Natural killer cell (primary cell): ENCODE measurements at regions not wholly inside any gene's neighbourhood (a gene's known extent, or its start where the extent isn't known, plus 50 kb on each side); places are given as distances from the start of the nearest gene placed in this dataset.

Experiments
- ATAC-seq, 3 donors: fragments of 150-1000 bp in 2 of 3; fragments of 200-7000 bp in 1 of 3; cut with Tn5 transposase; 1 replicate in 1 of 3; 2 replicates in 2 of 3; pipeline ENCODE4 v1.10.0; 2021; ENCODE audit warnings: mild to moderate bottlenecking in 2 of 3, moderate library complexity in 2 of 3
- DNase-seq, 2 donors: peaks; one replicate each; pipeline versions ENCODE4 v3.0.0 to v3.0.0-alpha.2; 2013 to 2021; ENCODE audit warnings: mixed read lengths in 1 of 2
- H3K27ac ChIP-seq: one replicate; pipeline ENCODE4 v1.5.1; 2013; ENCODE audit warnings: mild to moderate bottlenecking, low read length
- H3K27me3 ChIP-seq: one replicate; pipeline ENCODE4 v1.6.1; 2013; ENCODE audit warnings: low read length; ENCODE audit not compliant: control insufficient read depth, insufficient read depth
- H3K36me3 ChIP-seq: one replicate; pipeline ENCODE4 v1.6.1; 2013; ENCODE audit warnings: low read length; ENCODE audit not compliant: control insufficient read depth, insufficient read depth
- H3K4me1 ChIP-seq: one replicate; pipeline ENCODE4 v1.6.1; 2013; ENCODE audit warnings: low read length; ENCODE audit not compliant: control insufficient read depth, insufficient read depth
- H3K4me3 ChIP-seq: one replicate; pipeline ENCODE4 v1.5.1; 2013; ENCODE audit warnings: low read length
- H3K9me3 ChIP-seq: one replicate; pipeline ENCODE4 v1.6.1; 2013; ENCODE audit warnings: low read length; ENCODE audit not compliant: control insufficient read depth, insufficient read depth
- H3K27ac Mint-ChIP-seq, 2 donors: one replicate each; pipeline ENCODE4 v1.8.0; 2022; ENCODE audit warnings: mild to moderate bottlenecking in 2 of 2, mixed read lengths in 2 of 2, moderate library complexity in 1 of 2
- H3K27me3 Mint-ChIP-seq, 2 donors: one replicate each; pipeline ENCODE4 v1.8.0; 2022; ENCODE audit warnings: low read depth in 2 of 2, mixed read lengths in 2 of 2
- H3K36me3 Mint-ChIP-seq: one replicate; pipeline ENCODE4 v1.8.0; 2022; ENCODE audit warnings: mixed read lengths
- H3K4me1 Mint-ChIP-seq, 2 donors: one replicate each; pipeline ENCODE4 v1.8.0; 2022; ENCODE audit warnings: mixed read lengths in 2 of 2
- H3K4me3 Mint-ChIP-seq: one replicate; pipeline ENCODE4 v1.8.0; 2022; ENCODE audit warnings: mild to moderate bottlenecking, moderate library complexity, mixed read lengths
- H3K9me3 Mint-ChIP-seq, 2 donors: one replicate each; pipeline ENCODE4 v1.8.0; 2022; ENCODE audit warnings: mixed read lengths in 2 of 2
- CTCF ChIP-seq: fragments of 200-600 bp; IDR thresholded peaks from one replicate; pipeline ENCODE4 v1.8.0; 2022; ENCODE audit warnings: antibody characterized with exemption
- WGBS: methylation state at CpG from one replicate; pipeline ENCODE4 v1.1.7; 2013; ENCODE audit warnings: missing lambda C conversion rate; ENCODE audit not compliant: insufficient coverage; 5-methylcytosine and 5-hydroxymethylcytosine counted together
- intact Hi-C: fragments of 100-400 bp; cut with micrococcal nuclease; formaldehyde crosslinking; loops from one replicate; pipeline ENCODE4 v1.14.2; 2022

- Histone ChIP-seq H3K4me1 (no peaks in the 10 kb centered on the region), H3K9me3 (no peaks in the 10 kb centered on the region), H3K27me3 (no peaks in the 10 kb centered on the region), H3K4me3 (no peak overlapping the region), H3K36me3 (no peaks in the 10 kb centered on the region), H3K27ac (no peak overlapping the region)
- intact Hi-C loops: no loop called here
- DNase-seq (no peak), ATAC-seq (no peak)
- Mint-ChIP-seq H3K4me3 (no peak overlapping the region), H3K36me3 (no peaks in the 10 kb centered on the region), H3K27me3 (peaks cover 0 to 7% of the 10 kb centered on the region in 2 donors), H3K4me1 (no peaks in the 10 kb centered on the region), H3K9me3 (no peaks in the 10 kb centered on the region), H3K27ac (no peak overlapping the region)
- 82% methylated on average over 13 of the region's 13 CpGs for WGBS
- no peak for TF ChIP-seq CTCF
These were observed 145.4 kb downstream of the TTLL2 start for GRCh38 chr6:167470101-167470835.

- Mint-ChIP-seq H3K27ac (no peak overlapping the region), H3K36me3 (no peaks in the 10 kb centered on the region), H3K27me3 (peaks cover 0 to 7% of the 10 kb centered on the region in 2 donors), H3K9me3 (no peaks in the 10 kb centered on the region), H3K4me1 (no peaks in the 10 kb centered on the region), H3K4me3 (no peak overlapping the region)
- DNase-seq: no peak
- Histone ChIP-seq H3K4me3 (no peak overlapping the region), H3K4me1 (no peaks in the 10 kb centered on the region), H3K27ac (no peak overlapping the region), H3K27me3 (no peaks in the 10 kb centered on the region), H3K36me3 (no peaks in the 10 kb centered on the region), H3K9me3 (no peaks in the 10 kb centered on the region)
- TF ChIP-seq CTCF: no peak
- intact Hi-C loops: no loop called here
- WGBS: 86% methylated on average over 15 of the region's 15 CpGs
- ATAC-seq: peak in 1 of 3 donors; percentile 12
These were observed 146.1 kb downstream of the TTLL2 start for GRCh38 chr6:167470836-167471547.

GRCh38 chr6:167471548-167471930, 146.7 kb downstream of the TTLL2 start:
- no peaks in the 10 kb centered on the region for H3K4me1 ChIP-seq
- no peaks in the 10 kb centered on the region for H3K27me3 ChIP-seq
- no peak for DNase-seq
- no peaks in the 10 kb centered on the region for H3K36me3 ChIP-seq
- 93% methylated on average over 10 of the region's 10 CpGs for WGBS
- Mint-ChIP-seq H3K36me3 (no peaks in the 10 kb centered on the region), H3K27me3 (peaks cover 0 to 7% of the 10 kb centered on the region in 2 donors), H3K4me1 (no peaks in the 10 kb centered on the region), H3K27ac (no peak overlapping the region), H3K4me3 (no peak overlapping the region), H3K9me3 (no peaks in the 10 kb centered on the region)
- no peak for ATAC-seq
- H3K4me3 ChIP-seq: no peak overlapping the region
- no peaks in the 10 kb centered on the region for H3K9me3 ChIP-seq
- no peak overlapping the region for H3K27ac ChIP-seq
- TF ChIP-seq CTCF: no peak
- intact Hi-C loops: no loop called here
